ENCODE measurements at regions not wholly inside any gene's neighbourhood (a gene's known extent, or its start where the extent isn't known, plus 50 kb on each side); places are given as distances from the start of the nearest gene placed in this dataset.

DNA sequence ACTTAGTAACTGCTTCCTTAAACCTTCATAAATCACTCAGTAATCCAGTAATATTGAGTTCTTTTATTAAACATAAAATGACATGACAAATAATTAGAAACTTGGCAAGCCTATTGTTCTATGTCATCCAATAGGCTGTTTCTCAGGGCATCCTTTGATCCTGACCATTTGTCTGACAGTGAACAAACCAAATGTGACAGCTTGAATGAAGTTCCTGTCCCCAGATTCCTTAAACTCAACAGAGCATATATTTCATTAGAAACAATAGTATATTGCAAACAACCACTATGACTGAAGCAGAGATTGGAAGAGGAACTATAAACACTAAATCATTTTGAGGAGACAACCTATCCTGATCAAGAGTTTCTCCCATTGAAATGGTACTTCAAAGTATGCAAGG is 113.6 kb upstream of the MDFIC2 start:
- Histone ChIP-seq H3K36me3 (ENCODE audit: insufficient read depth, low read length) (no peaks in the 10 kb centered on the region), H2AFZ (ENCODE audit: low read depth, low read length) (no peak overlapping the region), H3K9me3 (ENCODE audit: low read length) (no peaks in the 10 kb centered on the region), H3K4me1 (ENCODE audit: insufficient read depth, low read length) (no peaks in the 10 kb centered on the region), H3K27me3 (ENCODE audit: insufficient read depth, low read length) (no peaks in the 10 kb centered on the region), H3K4me3 (ENCODE audit: low read length) (no peak overlapping the region)

DNA sequence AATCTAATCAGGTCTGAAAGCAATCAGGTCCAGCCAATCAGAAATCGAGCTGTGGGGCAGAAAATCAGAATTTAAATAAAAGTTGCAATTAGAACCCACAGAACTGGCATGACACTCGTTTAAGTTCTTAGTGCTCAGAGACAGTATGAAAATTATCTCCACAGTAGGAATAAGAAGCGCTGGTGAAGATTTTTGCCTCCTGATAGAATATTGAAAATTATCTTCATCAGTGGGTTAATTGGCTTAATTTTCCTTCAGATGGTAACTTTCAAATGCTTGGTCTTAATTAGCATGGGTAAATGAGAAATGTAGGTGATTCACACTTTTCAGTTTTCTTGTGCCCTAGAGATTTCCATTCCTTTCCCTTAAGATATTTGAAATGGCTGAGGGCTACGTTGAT is 109.1 kb upstream of the MDFIC2 start:
- Histone ChIP-seq H3K4me1 (ENCODE audit: insufficient read depth, low read length) (no peaks in the 10 kb centered on the region), H3K27me3 (ENCODE audit: insufficient read depth, low read length) (no peaks in the 10 kb centered on the region), H3K4me3 (ENCODE audit: low read length) (no peak overlapping the region), H3K36me3 (ENCODE audit: insufficient read depth, low read length) (no peaks in the 10 kb centered on the region), H2AFZ (ENCODE audit: low read depth, low read length) (no peak overlapping the region), H3K9me3 (ENCODE audit: low read length) (no peaks in the 10 kb centered on the region)

DNA sequence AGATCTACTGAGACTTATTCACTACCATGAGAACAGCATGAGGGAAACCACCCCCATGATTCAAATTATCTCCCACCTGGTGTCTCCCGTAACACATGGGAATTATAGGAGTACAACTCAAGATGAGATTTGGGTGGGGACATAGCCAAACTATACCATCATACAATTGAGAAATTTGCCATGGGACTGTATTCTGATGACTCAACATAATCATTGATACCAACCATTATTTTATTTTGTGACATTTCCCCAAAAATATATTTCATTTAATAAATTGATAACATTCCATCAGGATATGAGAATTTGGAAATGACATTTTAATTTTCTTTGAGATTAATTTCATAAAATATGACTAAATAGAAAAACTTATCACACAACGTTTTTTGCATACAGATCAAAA is 96.6 kb upstream of the MDFIC2 start:
- no peak overlapping the region for H2AFZ ChIP-seq (ENCODE audit: low read depth, low read length)
- no peaks in the 10 kb centered on the region for H3K9me3 ChIP-seq (ENCODE audit: low read length)
- H3K4me1 ChIP-seq (ENCODE audit: insufficient read depth, low read length), result no peaks in the 10 kb centered on the region

DNA sequence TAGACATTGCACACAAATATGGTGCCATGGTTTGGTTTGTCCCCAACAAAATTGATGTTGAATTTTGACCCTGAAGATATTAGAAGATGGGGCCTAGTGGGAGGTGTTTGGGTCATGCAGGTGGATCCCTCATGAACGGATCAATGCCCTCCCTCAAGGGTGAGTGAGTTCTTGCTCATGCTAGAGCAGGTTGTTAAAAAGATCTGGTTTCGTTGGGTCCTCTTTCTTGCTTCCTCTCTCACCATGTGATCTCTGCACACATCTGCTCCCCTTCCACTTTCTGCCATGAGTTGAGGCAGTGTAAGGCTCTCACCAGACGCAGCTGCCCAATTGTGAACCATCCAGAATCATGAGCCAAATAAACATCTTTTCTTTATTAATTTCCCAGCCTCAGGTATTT is 87.8 kb upstream of the MDFIC2 start:
- H2AFZ ChIP-seq (ENCODE audit: low read depth, low read length), result no peak overlapping the region

More for the DNA sequence above, 96.6 kb upstream of the MDFIC2 start:
- no peaks in the 10 kb centered on the region for H3K27me3 ChIP-seq (ENCODE audit: insufficient read depth, low read length)
- H3K4me3 ChIP-seq (ENCODE audit: low read length), result no peak overlapping the region
- H3K36me3 ChIP-seq (ENCODE audit: insufficient read depth, low read length), result no peaks in the 10 kb centered on the region

DNA sequence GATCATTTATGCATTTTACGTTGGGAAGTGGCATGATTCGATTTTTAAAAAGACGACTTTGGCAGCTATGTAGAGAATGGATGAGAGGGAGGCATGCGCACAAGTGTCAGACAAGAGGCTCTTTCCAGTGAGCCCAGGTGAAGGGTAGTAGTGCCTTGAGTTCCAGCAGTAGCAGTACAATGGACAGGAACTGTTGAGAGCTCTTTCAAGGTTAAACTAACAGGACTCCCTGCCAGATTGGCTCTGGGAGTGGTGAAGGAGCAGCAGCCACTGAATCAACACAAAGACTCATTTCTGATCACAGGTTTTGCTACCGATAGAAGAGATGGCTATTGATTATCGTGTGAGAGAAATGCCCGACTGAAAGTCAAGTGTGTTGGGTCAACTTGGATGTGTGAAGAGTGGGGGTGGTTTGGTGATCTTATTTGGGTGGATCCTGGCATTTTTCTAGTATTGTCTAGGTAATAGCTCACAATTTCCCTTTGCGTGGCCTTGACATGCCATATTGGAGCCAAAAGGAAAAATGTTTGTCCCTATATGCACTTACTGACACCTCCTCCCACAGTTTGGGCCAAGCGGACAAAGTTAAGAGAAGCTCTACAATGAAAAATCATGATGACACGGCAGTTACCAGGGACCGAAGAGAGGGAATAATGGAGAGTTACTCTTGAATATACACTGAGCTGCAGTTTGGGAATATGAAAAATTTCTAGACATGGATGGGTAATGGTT is 81.6 kb upstream of the MDFIC2 start:
- Histone ChIP-seq H3K4me1 (ENCODE audit: insufficient read depth, low read length) (no peaks in the 10 kb centered on the region), H3K4me3 (ENCODE audit: low read length) (no peak overlapping the region), H3K36me3 (ENCODE audit: insufficient read depth, low read length) (no peaks in the 10 kb centered on the region), H3K27me3 (ENCODE audit: insufficient read depth, low read length) (no peaks in the 10 kb centered on the region), H3K9me3 (ENCODE audit: low read length) (no peaks in the 10 kb centered on the region), H2AFZ (ENCODE audit: low read depth, low read length) (no peak overlapping the region)

More for the DNA sequence above, 87.8 kb upstream of the MDFIC2 start:
- Histone ChIP-seq H3K4me1 (ENCODE audit: insufficient read depth, low read length) (no peaks in the 10 kb centered on the region), H3K9me3 (ENCODE audit: low read length) (no peaks in the 10 kb centered on the region), H3K36me3 (ENCODE audit: insufficient read depth, low read length) (no peaks in the 10 kb centered on the region), H3K4me3 (ENCODE audit: low read length) (no peak overlapping the region), H3K27me3 (ENCODE audit: insufficient read depth, low read length) (no peaks in the 10 kb centered on the region)

DNA sequence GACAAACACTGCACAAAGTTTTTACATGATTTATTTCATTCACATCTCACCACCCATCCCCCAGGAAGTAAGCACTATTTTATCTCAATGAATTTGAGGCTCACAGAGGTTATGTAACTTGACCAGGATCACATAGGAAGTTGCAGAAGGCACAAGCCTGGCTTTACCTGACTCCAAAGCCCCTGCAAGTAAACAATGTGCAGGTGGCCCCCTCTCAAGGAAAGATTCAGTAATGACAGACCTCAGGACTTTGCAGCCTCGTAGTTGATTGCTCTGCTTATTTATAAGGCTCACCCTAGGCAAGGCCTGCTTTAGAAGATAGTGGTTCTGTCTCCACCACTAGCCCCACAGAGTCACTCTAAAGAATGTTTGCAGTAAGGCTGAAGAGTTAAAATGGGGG is 79.8 kb upstream of the MDFIC2 start:
- Histone ChIP-seq H3K9me3 (ENCODE audit: low read length) (no peaks in the 10 kb centered on the region), H3K27me3 (ENCODE audit: insufficient read depth, low read length) (no peaks in the 10 kb centered on the region), H3K4me3 (ENCODE audit: low read length) (no peak overlapping the region), H2AFZ (ENCODE audit: low read depth, low read length) (no peak overlapping the region), H3K4me1 (ENCODE audit: insufficient read depth, low read length) (no peaks in the 10 kb centered on the region), H3K36me3 (ENCODE audit: insufficient read depth, low read length) (no peaks in the 10 kb centered on the region)

DNA sequence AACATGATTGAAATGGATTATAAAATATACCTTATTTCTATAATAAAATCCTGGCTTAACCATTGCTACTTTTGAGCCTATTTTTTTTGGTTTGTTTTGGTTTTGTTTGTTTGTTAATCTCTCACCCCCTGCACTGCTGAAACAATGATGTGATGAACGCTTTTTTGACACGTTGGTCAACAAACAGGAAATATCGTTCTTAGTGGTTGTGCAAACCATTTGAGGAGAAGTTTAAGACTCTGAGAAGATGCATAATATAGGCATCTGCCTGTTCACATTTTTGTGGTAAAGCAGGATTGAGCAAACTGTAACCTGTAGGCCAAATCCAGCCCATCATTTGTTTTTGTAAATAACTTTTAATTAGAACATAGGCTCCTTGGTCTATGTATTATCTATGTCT is 75.5 kb upstream of the MDFIC2 start:
- H3K4me1 ChIP-seq (ENCODE audit: insufficient read depth, low read length), result no peaks in the 10 kb centered on the region
- H3K27me3 ChIP-seq (ENCODE audit: insufficient read depth, low read length), result no peaks in the 10 kb centered on the region
- H2AFZ ChIP-seq (ENCODE audit: low read depth, low read length), result no peak overlapping the region
- H3K36me3 ChIP-seq (ENCODE audit: insufficient read depth, low read length), result no peaks in the 10 kb centered on the region
- no peak overlapping the region for H3K4me3 ChIP-seq (ENCODE audit: low read length)
- no peaks in the 10 kb centered on the region for H3K9me3 ChIP-seq (ENCODE audit: low read length)

DNA sequence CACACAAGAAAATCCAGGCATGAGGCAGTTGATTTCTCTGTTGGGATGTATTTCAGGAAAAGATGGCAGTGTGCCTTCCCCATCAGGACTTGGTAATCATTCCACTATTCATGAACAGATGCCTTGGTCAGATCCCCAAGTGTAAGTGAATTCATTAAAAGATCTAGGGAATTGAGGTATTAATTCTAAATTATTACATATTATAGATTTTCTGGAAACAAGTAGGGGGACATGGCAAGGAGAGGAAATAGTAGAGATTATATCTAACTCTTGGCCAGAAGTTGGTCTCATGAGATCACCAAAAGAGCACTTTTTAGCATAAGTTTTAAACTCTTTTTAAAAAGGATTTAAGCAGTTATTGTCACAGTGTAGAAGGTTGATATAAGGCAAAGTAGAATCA is 74.4 kb upstream of the MDFIC2 start:
- H3K9me3 ChIP-seq (ENCODE audit: low read length), result no peaks in the 10 kb centered on the region
- no peaks in the 10 kb centered on the region for H3K4me1 ChIP-seq (ENCODE audit: insufficient read depth, low read length)
- H3K27me3 ChIP-seq (ENCODE audit: insufficient read depth, low read length), result no peaks in the 10 kb centered on the region
- no peaks in the 10 kb centered on the region for H3K36me3 ChIP-seq (ENCODE audit: insufficient read depth, low read length)
- no peak overlapping the region for H3K4me3 ChIP-seq (ENCODE audit: low read length)
- H2AFZ ChIP-seq (ENCODE audit: low read depth, low read length), result no peak overlapping the region

DNA sequence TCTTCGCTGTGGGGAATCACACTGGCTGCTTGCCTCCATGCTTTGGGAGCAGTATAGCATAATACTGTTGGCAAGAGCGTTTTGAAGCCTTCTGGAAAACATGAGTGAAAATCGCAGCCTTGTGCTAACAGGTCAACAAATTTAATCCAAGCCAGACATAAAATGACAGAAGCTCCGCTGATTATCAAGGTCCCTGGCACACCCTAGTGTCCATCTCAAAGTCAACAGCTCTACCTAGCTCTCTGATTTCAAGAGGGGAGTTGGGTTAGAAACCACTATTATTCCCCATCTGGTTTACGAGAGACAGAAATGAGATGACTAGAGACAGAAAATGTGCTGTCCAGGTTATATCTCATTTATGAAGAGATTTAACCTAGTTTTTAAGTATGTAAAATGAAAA is 73.6 kb upstream of the MDFIC2 start:
- Histone ChIP-seq H3K4me3 (ENCODE audit: low read length) (no peak overlapping the region), H3K27me3 (ENCODE audit: insufficient read depth, low read length) (no peaks in the 10 kb centered on the region), H3K9me3 (ENCODE audit: low read length) (no peaks in the 10 kb centered on the region), H2AFZ (ENCODE audit: low read depth, low read length) (no peak overlapping the region), H3K36me3 (ENCODE audit: insufficient read depth, low read length) (no peaks in the 10 kb centered on the region), H3K4me1 (ENCODE audit: insufficient read depth, low read length) (no peaks in the 10 kb centered on the region)

DNA sequence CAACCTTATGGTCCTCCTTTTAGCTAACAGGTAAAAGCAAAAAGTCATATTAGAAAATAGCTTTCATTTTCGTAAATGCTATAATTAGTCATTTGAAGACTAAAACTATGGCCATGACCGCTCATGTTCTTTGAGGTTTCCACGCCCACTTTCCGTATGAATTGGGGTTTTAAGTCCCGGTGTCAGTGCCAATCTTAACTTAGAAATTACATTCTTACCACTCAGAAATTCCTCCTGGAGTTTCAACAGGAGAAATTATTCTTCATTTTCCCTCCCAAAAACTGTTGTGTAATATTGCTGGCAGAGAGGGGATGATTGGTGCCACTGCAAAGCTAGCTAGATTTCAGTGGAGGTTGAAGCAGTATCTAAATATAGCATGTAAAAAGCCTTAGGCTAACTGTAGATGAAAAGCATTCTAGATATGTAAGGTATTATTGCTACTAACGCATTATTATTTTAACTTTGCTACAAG is 71.0 kb upstream of the MDFIC2 start:
- no peak overlapping the region for H3K4me3 ChIP-seq (ENCODE audit: low read length)
- no peak overlapping the region for H2AFZ ChIP-seq (ENCODE audit: low read depth, low read length)
- no peaks in the 10 kb centered on the region for H3K9me3 ChIP-seq (ENCODE audit: low read length)
- H3K36me3 ChIP-seq (ENCODE audit: insufficient read depth, low read length), result no peaks in the 10 kb centered on the region
- H3K4me1 ChIP-seq (ENCODE audit: insufficient read depth, low read length), result no peaks in the 10 kb centered on the region
- H3K27me3 ChIP-seq (ENCODE audit: insufficient read depth, low read length), result no peaks in the 10 kb centered on the region

DNA sequence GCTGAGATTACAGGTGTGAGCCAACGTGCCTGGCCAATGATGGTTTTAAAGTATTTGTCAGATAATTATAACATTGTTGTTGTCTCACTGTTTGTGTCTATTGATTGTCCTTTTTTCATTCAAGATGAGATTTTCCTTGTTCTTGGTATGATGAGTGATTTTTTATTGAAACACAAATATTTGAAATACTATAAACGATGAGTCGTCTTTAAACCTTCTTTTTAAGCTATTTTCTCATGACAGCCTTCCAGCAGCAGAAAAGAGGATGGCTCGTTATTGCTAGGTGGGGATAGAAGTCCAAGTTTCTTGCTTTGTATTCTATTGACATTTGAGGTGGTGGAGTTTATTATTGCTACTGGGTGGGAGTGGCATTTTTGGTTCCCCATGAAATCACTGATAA is 61.7 kb upstream of the MDFIC2 start:
- H3K36me3 ChIP-seq (ENCODE audit: insufficient read depth, low read length), result no peaks in the 10 kb centered on the region
- H3K27me3 ChIP-seq (ENCODE audit: insufficient read depth, low read length), result no peaks in the 10 kb centered on the region
- no peaks in the 10 kb centered on the region for H3K9me3 ChIP-seq (ENCODE audit: low read length)
- H3K4me3 ChIP-seq (ENCODE audit: low read length), result no peak overlapping the region
- H3K4me1 ChIP-seq (ENCODE audit: insufficient read depth, low read length), result no peaks in the 10 kb centered on the region
- no peak overlapping the region for H2AFZ ChIP-seq (ENCODE audit: low read depth, low read length)

All from neuron (in vitro differentiated cells).